ENCODE measurements at regions not wholly inside any gene's neighbourhood (a gene's known extent, or its start where the extent isn't known, plus 50 kb on each side); places are given as distances from the start of the nearest gene placed in this dataset.

- no peak for TF ChIP-seq HDAC6 (IDR thresholded peaks at IDR 0.05; ENCODE audit: low read depth, low read length)
These were observed 484.7 kb upstream of the TENM4 start (continued) for GRCh38 chr11:79925570-79925969.

- Histone ChIP-seq H3K4ac (replicated peaks; ENCODE audit: insufficient read length, low read depth, low read length) (no peak overlapping the region), H4K8ac (ENCODE audit: extremely low read depth, insufficient read depth, low read length) (no peak overlapping the region), H2BK120ac (replicated peaks; ENCODE audit: low read depth, low read length) (no peak overlapping the region), H2BK5ac (ENCODE audit: low read depth, low read length) (no peak overlapping the region), H3K9ac (replicated peaks in 1 of 4; ENCODE audit: extremely low read depth in 1 of 4, low read depth in 3 of 4, low read length in 3 of 4) (no peak overlapping the region), H3K14ac (ENCODE audit: insufficient read length) (no peak overlapping the region), H2AFZ (ENCODE audit: low read length) (no peak overlapping the region), H3K4me3 (ENCODE audit: extremely low read depth in 1 of 4, insufficient read depth in 2 of 4, low read depth in 3 of 4, low read length in 4 of 4) (no peak overlapping the region), H2AK5ac (ENCODE audit: low read depth, low read length) (no peak overlapping the region), H3K27me3 (replicated peaks in 1 of 4; ENCODE audit: control insufficient read depth in 3 of 4, extremely low read depth in 1 of 4, insufficient read depth in 3 of 4, low read length in 3 of 4) (no peaks in the 10 kb centered on the region), H3K56ac (replicated peaks; ENCODE audit: insufficient read length, low read depth, low read length) (no peak overlapping the region), H3K27ac (ENCODE audit: low read depth, low read length) (no peak overlapping the region), H4K91ac (replicated peaks; ENCODE audit: insufficient read length, low read length) (no peak overlapping the region), H3K23me2 (ENCODE audit: low read depth, low read length) (no peaks in the 10 kb centered on the region), H3K4me2 (ENCODE audit: insufficient read depth in 1 of 2, low read depth in 2 of 2, low read length in 2 of 2) (no peak overlapping the region), H2BK12ac (ENCODE audit: low read depth, low read length) (no peak overlapping the region), H3K79me1 (ENCODE audit: low read depth, low read length) (no peaks in the 10 kb centered on the region), H2BK20ac (ENCODE audit: low read length) (no peak overlapping the region), H3K79me2 (ENCODE audit: control insufficient read depth in 1 of 2, insufficient read depth in 2 of 2, low read length in 2 of 2) (no peaks in the 10 kb centered on the region), H3K18ac (ENCODE audit: extremely low read depth, low read length) (no peak overlapping the region), H4K5ac (ENCODE audit: insufficient read length, low read depth, low read length) (no peak overlapping the region), H4K20me1 (replicated peaks in 1 of 2; ENCODE audit: control insufficient read depth in 1 of 2, insufficient read depth in 2 of 2, low read length in 2 of 2) (no peaks in the 10 kb centered on the region), H3K9me3 (ENCODE audit: insufficient read depth in 2 of 2, low read depth in 1 of 2, low read length in 1 of 2) (no peaks in the 10 kb centered on the region), H3K36me3 (ENCODE audit: control insufficient read depth in 2 of 4, insufficient read depth in 4 of 4, low read length in 3 of 4) (no peaks in the 10 kb centered on the region), H2BK15ac (ENCODE audit: low read length) (no peak overlapping the region), H3K23ac (ENCODE audit: insufficient read length) (no peak overlapping the region), H3K4me1 (replicated peaks in 1 of 4; ENCODE audit: control insufficient read depth in 3 of 4, insufficient read depth in 4 of 4, low read length in 3 of 4) (no peaks in the 10 kb centered on the region)
- ChIA-PET POLR2A (ENCODE audit: partially characterized antibody) (no interaction called here), CTCF (ENCODE audit: partially characterized antibody) (no interaction called here)
- TF ChIP-seq CHD2 (IDR thresholded peaks at IDR 0.05; ENCODE audit: low read length) (no peak), TAF7 (optimal IDR thresholded peaks at IDR 0.05; ENCODE audit: borderline replicate concordance, low read depth, low read length) (no peak), GTF2F1 (IDR thresholded peaks at IDR 0.05; ENCODE audit: borderline replicate concordance, low read depth, low read length) (no peak), CHD1 (IDR thresholded peaks at IDR 0.05; ENCODE audit: low read depth, low read length) (no peak), CTBP2 (IDR thresholded peaks at IDR 0.05; ENCODE audit: borderline replicate concordance, insufficient read depth, insufficient read length, low read length) (no peak), JUN (IDR thresholded peaks at IDR 0.05; ENCODE audit: low read depth, low read length) (no peak), FOSL1 (IDR thresholded peaks at IDR 0.05; ENCODE audit: insufficient read depth, low read depth, low read length) (no peak)
- WGBS, 2 experiments (ENCODE audit: extremely low coverage in 1 of 2, insufficient coverage in 1 of 2, insufficient read length in 1 of 2, insufficient replicate concordance in 2 of 2, low coverage in 1 of 2, low lambda C conversion rate in 2 of 2, missing lambda C conversion rate in 1 of 2): 100% methylated on average over 3 of the region's 3 CpGs; no CpG with 5 or more reads in 1 of the 2 experiments
- DNase-seq (ENCODE audit: low read depth in 1 of 2, low spot score in 2 of 2) (no peak), FAIRE-seq (no peak)
These were observed 481.8 kb upstream of the TENM4 start for GRCh38 chr11:79922641-79923040.

All from H1 (cell line).